Liver (tissue), 8 donors: ENCODE measurements at regions not wholly inside any gene's neighbourhood (a gene's known extent, or its start where the extent isn't known, plus 50 kb on each side); places are given as distances from the start of the nearest gene placed in this dataset.
A peak's percentile ranks its signal among the peaks of the same experiment; 100 is the strongest.
"Not testable (repeated sequence)": the region's sequence is repeated elsewhere in the genome, so short reads cannot be mapped to it uniquely, and the experiment has no call there.

Experiments used
- DNase-seq: peaks from one replicate; pipeline ENCODE4 v3.0.0-alpha.2; 2017; ENCODE audit warnings: low spot score
- H3K27ac ChIP-seq, 2 donors: one replicate each; pipeline ENCODE4 v1.7.0; 2013; ENCODE audit warnings: inconsistent platforms in 2 of 2, low read length in 2 of 2, control low read depth in 1 of 2, low read depth in 1 of 2, mild to moderate bottlenecking in 1 of 2
- H3K27me3 ChIP-seq, 4 donors: one replicate each; pipeline versions ENCODE4 v1.6.1 to v1.7.0; 2013; ENCODE audit warnings: low read length in 3 of 4, inconsistent platforms in 1 of 4, mild to moderate bottlenecking in 1 of 4, moderate library complexity in 1 of 4; ENCODE audit not compliant: control insufficient read depth in 4 of 4, insufficient read depth in 4 of 4
- H3K36me3 ChIP-seq, 4 donors: one replicate each; pipeline versions ENCODE4 v1.6.1 to v1.7.0; 2013; ENCODE audit warnings: low read length in 3 of 4, mild to moderate bottlenecking in 3 of 4, low read depth in 1 of 4, moderate library complexity in 1 of 4; ENCODE audit not compliant: control insufficient read depth in 4 of 4, insufficient read depth in 3 of 4
- H3K4me1 ChIP-seq, 4 donors: one replicate each; pipeline versions ENCODE4 v1.6.1 to v1.7.0; 2013; ENCODE audit warnings: low read length in 3 of 4, mild to moderate bottlenecking in 3 of 4, moderate library complexity in 1 of 4; ENCODE audit not compliant: control insufficient read depth in 4 of 4, insufficient read depth in 4 of 4
- H3K4me3 ChIP-seq, 3 donors: one replicate each; pipeline versions ENCODE4 v1.6.1 to v1.7.0; 2013; ENCODE audit warnings: low read length in 3 of 3, control low read depth in 1 of 3, low read depth in 1 of 3, mild to moderate bottlenecking in 1 of 3
- H3K9ac ChIP-seq, 2 donors: one replicate each; pipeline ENCODE4 v1.7.0; 2013; ENCODE audit warnings: low read length in 2 of 2, mild to moderate bottlenecking in 2 of 2, moderate library complexity in 2 of 2, control low read depth in 1 of 2, low read depth in 1 of 2
- H3K9me3 ChIP-seq, 4 donors: one replicate each; pipeline versions ENCODE4 v1.6.1 to v1.7.0; 2013; ENCODE audit warnings: low read length in 3 of 4; ENCODE audit not compliant: control insufficient read depth in 4 of 4
- ATF3 ChIP-seq: IDR thresholded peaks from 2 replicates; pipeline ENCODE4 v1.6.1; 2016; ENCODE audit warnings: antibody characterized with exemption
- CTCF ChIP-seq: fragments of 150-350 bp; IDR thresholded peaks from 2 replicates; pipeline ENCODE4 v1.5.1; 2017; ENCODE audit warnings: improper control_type of control experiment, low read depth, low read length; ENCODE audit not compliant: missing input control
- FOXA1 ChIP-seq: IDR thresholded peaks from 2 replicates; pipeline ENCODE4 v1.6.1; 2016; ENCODE audit warnings: antibody characterized with exemption
- FOXA2 ChIP-seq: IDR thresholded peaks from 2 replicates; pipeline ENCODE4 v1.6.1; 2016; ENCODE audit warnings: antibody characterized with exemption
- GABPA ChIP-seq, 2 donors: IDR thresholded peaks in 1 of 2; conservative IDR thresholded peaks in 1 of 2; 2 replicates each; pipeline ENCODE4 v1.6.1; 2016; ENCODE audit warnings: antibody characterized with exemption in 2 of 2, mild to moderate bottlenecking in 1 of 2, moderate library complexity in 1 of 2
- HNF4G ChIP-seq: IDR thresholded peaks from 2 replicates; pipeline ENCODE4 v1.6.1; 2016; ENCODE audit warnings: antibody characterized with exemption
- MAX ChIP-seq: IDR thresholded peaks from 2 replicates; pipeline ENCODE4 v1.6.1; 2016; ENCODE audit warnings: antibody characterized with exemption
- NR2F2 ChIP-seq: IDR thresholded peaks from 2 replicates; pipeline ENCODE4 v1.6.1; 2016; ENCODE audit warnings: antibody characterized with exemption
- RAD21 ChIP-seq, 2 donors: IDR thresholded peaks; 2 replicates each; pipeline ENCODE4 v1.6.1; 2016; ENCODE audit warnings: antibody characterized with exemption in 2 of 2, mild to moderate bottlenecking in 2 of 2
- RXRA ChIP-seq, 2 donors: IDR thresholded peaks; 2 replicates each; pipeline ENCODE4 v1.6.1; 2017 to 2018; ENCODE audit warnings: antibody characterized with exemption in 2 of 2, mild to moderate bottlenecking in 1 of 2
- SP1 ChIP-seq: IDR thresholded peaks from 2 replicates; pipeline ENCODE4 v1.6.1; 2018; ENCODE audit warnings: antibody characterized with exemption, mild to moderate bottlenecking
- TAF1 ChIP-seq: conservative IDR thresholded peaks from 2 replicates; pipeline ENCODE4 v1.6.1; 2016; ENCODE audit warnings: antibody characterized with exemption, mild to moderate bottlenecking
- YY1 ChIP-seq: IDR thresholded peaks from 2 replicates; pipeline ENCODE4 v1.6.1; 2016; ENCODE audit warnings: antibody characterized with exemption, mild to moderate bottlenecking
- WGBS: extraction: QIAGEN DNeasy Blood & Tissue Kit; methylation state at CpG from one replicate; pipeline ENCODE4 v1.1.7; 2013; 5-methylcytosine and 5-hydroxymethylcytosine counted together
- TF ChIP-seq, protein P1 (sequence below): IDR thresholded peaks from 2 replicates; pipeline ENCODE4 v1.6.1; 2016; ENCODE audit warnings: antibody characterized with exemption
- TF ChIP-seq, protein P2 (sequence below): IDR thresholded peaks from 2 replicates; pipeline ENCODE4 v1.6.1; 2016; ENCODE audit warnings: antibody characterized with exemption, mild to moderate bottlenecking
- donor health status: healthy.
- donor health status: healthy.
- donor health status: healthy.
- donor health status: healthy.
- donor health status: healthy.

GRCh38 chr10:64576497-64576896 is 1055.3 kb downstream of the REEP3 start:
- H3K27me3 ChIP-seq, result no peaks in the 10 kb centered on the region
- H3K9me3 ChIP-seq, result no peaks in the 10 kb centered on the region
- H3K4me3 ChIP-seq, result no peak overlapping the region
- 94% methylated on average over 10 of the region's 10 CpGs for WGBS
- H3K27ac ChIP-seq, result no peak overlapping the region
- H3K4me1 ChIP-seq, result peaks cover 7 to 17% (median 12%) of the 10 kb centered on the region in 4 donors
- TF ChIP-seq MAX (no peak), CTCF (no peak), GABPA (IDR thresholded peaks at IDR 0.05 in 1 of 2, conservative IDR thresholded peaks at IDR 0.05 in 1 of 2) (no peak), NR2F2 (no peak), TAF1 (no peak), ATF3 (no peak), FOXA1 (no peak), YY1 (no peak), RXRA (IDR thresholded peaks at IDR 0.05) (no peak), FOXA2 (no peak), HNF4G (no peak), RAD21 (IDR thresholded peaks at IDR 0.05) (no peak)
- TF ChIP-seq, protein P1, sequence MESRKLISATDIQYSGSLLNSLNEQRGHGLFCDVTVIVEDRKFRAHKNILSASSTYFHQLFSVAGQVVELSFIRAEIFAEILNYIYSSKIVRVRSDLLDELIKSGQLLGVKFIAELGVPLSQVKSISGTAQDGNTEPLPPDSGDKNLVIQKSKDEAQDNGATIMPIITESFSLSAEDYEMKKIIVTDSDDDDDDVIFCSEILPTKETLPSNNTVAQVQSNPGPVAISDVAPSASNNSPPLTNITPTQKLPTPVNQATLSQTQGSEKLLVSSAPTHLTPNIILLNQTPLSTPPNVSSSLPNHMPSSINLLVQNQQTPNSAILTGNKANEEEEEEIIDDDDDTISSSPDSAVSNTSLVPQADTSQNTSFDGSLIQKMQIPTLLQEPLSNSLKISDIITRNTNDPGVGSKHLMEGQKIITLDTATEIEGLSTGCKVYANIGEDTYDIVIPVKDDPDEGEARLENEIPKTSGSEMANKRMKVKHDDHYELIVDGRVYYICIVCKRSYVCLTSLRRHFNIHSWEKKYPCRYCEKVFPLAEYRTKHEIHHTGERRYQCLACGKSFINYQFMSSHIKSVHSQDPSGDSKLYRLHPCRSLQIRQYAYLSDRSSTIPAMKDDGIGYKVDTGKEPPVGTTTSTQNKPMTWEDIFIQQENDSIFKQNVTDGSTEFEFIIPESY, result no peak
- no peak for DNase-seq
- H3K36me3 ChIP-seq, result no peaks in the 10 kb centered on the region
- H3K9ac ChIP-seq, result no peak overlapping the region

DNA sequence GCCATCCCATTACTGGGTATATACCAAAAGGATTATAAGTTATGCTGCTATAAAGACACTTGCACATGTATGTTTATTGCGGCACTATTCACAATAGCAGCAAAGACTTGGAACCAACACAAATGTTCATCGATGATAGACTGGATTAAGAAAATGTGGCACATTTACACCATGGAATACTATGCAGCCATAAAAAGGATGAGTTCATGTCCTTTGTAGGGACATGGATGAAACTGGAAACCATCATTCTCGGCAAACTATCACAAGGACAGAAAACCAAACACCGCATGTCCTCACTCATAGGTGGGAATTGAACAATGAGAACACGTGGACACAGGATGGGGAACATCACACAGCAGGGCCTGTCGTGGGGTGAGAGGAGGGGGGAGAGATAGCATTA is 1057.6 kb downstream of the REEP3 start:
- peaks cover 6 to 11% (median 9%) of the 10 kb centered on the region in 4 donors for H3K4me1 ChIP-seq
- H3K9ac ChIP-seq, H3K27ac ChIP-seq, H3K9me3 ChIP-seq, H3K27me3 ChIP-seq, H3K4me3 ChIP-seq, H3K36me3 ChIP-seq, DNase-seq: not testable (repeated sequence)
- WGBS, result 93% methylated on average over 6 of the region's 6 CpGs

DNA sequence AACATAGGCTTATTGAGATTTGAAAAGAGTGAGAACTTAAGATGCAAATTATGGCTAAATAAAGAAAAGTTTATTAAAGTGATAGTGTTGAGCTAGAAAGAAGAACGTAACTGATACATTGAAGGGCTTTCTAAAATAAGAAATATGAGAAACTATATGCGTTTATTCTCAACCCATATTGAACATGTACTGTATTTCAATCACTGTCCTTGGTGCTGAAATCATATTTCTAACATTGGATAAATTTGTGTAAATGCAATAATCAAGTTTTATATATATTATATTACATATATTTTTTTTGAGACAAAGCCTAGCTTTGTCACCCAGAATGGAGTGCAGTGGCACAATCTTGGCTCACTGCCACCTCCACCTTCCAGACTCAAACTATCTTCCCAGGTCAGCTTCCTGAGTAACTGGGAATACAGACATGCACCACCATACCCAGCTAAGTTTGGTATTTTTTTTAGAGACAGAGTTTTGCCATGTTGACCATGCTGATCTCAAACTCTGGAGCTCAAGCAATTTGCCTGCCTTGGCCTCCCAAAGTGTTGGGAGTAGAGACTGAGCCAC is 1065.8 kb downstream of the REEP3 start:
- H3K4me1 ChIP-seq, result no peaks in the 10 kb centered on the region
- no peaks in the 10 kb centered on the region for H3K36me3 ChIP-seq
- no peak for TF ChIP-seq SP1
- TF ChIP-seq GABPA (IDR thresholded peaks at IDR 0.05 in 1 of 2, conservative IDR thresholded peaks at IDR 0.05 in 1 of 2), result no peak
- TF ChIP-seq, protein P2, sequence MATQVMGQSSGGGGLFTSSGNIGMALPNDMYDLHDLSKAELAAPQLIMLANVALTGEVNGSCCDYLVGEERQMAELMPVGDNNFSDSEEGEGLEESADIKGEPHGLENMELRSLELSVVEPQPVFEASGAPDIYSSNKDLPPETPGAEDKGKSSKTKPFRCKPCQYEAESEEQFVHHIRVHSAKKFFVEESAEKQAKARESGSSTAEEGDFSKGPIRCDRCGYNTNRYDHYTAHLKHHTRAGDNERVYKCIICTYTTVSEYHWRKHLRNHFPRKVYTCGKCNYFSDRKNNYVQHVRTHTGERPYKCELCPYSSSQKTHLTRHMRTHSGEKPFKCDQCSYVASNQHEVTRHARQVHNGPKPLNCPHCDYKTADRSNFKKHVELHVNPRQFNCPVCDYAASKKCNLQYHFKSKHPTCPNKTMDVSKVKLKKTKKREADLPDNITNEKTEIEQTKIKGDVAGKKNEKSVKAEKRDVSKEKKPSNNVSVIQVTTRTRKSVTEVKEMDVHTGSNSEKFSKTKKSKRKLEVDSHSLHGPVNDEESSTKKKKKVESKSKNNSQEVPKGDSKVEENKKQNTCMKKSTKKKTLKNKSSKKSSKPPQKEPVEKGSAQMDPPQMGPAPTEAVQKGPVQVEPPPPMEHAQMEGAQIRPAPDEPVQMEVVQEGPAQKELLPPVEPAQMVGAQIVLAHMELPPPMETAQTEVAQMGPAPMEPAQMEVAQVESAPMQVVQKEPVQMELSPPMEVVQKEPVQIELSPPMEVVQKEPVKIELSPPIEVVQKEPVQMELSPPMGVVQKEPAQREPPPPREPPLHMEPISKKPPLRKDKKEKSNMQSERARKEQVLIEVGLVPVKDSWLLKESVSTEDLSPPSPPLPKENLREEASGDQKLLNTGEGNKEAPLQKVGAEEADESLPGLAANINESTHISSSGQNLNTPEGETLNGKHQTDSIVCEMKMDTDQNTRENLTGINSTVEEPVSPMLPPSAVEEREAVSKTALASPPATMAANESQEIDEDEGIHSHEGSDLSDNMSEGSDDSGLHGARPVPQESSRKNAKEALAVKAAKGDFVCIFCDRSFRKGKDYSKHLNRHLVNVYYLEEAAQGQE, result peak; percentile 96
- H3K9me3 ChIP-seq, result no peaks in the 10 kb centered on the region
- H3K9ac ChIP-seq, result no peak overlapping the region
- H3K27ac ChIP-seq, result no peak overlapping the region
- no peaks in the 10 kb centered on the region for H3K27me3 ChIP-seq
- 77% methylated on average over 2 of the region's 2 CpGs for WGBS
- DNase-seq, result no peak
- no peak overlapping the region for H3K4me3 ChIP-seq
